GM19395 (cell line): ENCODE measurements at regions not wholly inside any gene's neighbourhood (a gene's known extent, or its start where the extent isn't known, plus 50 kb on each side); places are given as distances from the start of the nearest gene placed in this dataset.
"Not testable (repeated sequence)": the region's sequence is repeated elsewhere in the genome, so short reads cannot be mapped to it uniquely, and the experiment has no call there.

Experiments used
- ATAC-seq: cut with Tn5 transposase; IDR thresholded peaks from one replicate; pipeline ENCODE4 v1.9.1; 2021; ENCODE audit warnings: mild to moderate bottlenecking, moderate library complexity; ENCODE audit not compliant: unreplicated experiment

DNA sequence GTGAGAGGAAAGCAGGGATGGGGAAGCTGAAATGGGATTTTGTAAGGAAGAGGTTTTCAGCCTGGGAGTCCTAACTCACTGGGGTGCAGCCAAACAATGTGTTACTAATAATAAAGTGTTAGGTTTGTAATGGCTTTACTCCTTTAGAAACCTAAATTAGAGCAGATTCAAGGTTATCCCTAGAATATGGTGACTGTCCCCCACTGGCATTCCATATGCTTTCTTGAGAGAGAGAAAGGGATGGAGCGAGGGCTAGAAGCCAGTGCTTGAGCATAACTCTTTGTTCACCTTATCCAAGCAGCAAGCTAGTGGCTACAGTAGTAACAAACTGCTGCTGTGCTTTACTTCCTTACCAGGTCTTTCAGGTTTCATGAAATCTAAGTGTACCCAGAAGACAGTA, 249.1 kb upstream of the PGRMC2 start:
- no peak for ATAC-seq

DNA sequence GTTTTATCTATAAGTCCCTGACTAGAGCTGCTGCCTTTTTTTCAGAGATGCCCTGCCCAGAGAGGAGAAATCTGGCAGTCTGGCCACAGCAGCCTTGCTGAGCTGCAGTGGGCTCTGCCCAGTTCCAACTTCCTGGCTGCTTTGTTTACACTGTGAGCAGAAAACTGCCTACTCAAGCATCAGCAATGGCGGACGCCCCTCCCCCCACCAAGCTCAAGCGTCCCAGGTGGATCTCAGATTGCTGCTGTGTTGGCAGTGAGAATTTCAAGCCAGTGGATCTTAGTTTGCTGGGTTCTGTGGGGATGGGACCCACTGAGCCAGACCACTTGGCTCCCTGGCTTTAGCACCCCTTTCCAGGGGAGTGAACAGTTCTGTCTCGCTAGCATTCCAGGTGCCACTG, 247.9 kb upstream of the PGRMC2 start:
- ATAC-seq, result not testable (repeated sequence)

DNA sequence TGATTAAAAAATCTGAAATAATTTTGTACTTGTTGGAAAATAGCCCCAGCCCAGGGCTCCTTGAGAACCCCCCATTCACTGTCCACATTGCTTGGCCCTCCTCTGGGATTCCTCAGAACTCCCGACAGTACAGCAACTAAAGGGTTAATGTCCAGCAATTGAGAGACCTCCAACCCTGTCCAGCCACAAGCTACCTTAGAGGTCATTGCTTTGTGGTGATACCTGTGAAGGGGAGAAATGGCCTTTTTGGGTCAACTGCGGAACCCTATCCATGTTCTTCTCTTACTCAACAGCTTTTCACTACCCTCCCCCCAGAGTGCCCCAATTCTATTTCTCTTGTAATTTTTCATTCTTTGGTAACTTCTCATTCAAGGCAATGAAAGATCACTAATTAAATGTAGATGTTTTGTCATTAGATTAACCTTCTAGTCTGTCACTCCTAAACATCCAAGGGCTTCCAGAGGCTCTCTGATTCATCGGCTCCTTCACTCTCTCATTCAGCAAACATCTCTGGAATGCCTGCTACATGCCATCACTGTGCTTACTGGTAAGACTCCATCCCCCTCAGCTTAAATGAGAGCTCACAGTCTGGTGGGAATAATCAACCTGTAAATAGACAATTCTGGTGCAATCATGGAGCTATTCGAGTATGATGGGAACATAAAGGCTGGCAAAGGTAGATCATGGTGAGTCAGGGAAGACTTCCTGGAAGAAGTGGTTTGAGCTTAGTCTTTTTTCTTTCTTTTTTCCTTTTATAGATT, 241.4 kb upstream of the PGRMC2 start:
- no peak for ATAC-seq

DNA sequence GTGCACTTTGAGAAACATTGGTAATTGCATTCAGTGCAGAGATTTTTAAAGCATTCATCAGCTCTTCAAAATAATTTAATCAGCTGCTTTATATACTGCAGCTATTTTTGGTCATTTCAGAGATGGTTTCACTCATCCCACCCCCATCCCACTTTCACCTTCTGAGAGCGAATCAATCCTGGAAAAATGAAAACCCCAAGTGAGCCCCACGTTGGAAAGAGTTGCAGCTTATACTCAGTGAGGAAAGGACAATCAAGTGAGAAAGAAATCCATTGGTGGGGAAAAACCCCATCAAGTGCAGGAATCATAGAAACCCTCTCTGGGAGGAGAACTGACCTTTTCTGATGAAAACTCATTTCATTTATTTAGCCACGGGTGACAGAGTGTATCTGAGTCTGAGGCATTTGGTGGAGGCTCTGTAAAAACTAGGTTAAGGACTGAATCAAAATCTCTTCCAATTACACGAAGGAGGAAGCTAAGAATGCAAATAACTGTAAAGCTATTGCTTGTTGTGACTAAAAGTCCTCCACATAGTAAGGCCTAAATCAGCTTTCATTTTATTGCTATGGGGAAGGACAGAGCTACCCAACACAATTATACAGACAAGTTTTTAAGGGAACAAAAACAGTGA, 240.4 kb upstream of the PGRMC2 start:
- ATAC-seq, result no peak

DNA sequence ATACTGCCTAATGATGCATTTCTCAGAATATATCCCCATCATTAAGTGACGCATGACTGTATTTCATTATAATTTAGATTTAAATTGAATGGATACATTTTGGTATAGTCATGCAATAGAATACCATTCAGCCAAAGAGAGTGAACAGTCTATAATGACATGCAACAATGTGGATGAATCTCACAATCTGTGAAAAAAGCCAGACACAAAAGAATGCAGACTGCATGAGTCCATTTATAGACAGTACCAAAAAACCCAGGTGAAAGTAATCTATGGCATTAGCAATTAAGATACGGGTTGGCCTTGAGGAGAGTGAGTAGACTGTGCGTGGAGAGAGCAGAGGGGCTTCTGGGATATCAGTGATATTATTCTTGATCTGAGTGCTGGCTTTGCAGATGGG, 239.7 kb upstream of the PGRMC2 start:
- no peak for ATAC-seq

DNA sequence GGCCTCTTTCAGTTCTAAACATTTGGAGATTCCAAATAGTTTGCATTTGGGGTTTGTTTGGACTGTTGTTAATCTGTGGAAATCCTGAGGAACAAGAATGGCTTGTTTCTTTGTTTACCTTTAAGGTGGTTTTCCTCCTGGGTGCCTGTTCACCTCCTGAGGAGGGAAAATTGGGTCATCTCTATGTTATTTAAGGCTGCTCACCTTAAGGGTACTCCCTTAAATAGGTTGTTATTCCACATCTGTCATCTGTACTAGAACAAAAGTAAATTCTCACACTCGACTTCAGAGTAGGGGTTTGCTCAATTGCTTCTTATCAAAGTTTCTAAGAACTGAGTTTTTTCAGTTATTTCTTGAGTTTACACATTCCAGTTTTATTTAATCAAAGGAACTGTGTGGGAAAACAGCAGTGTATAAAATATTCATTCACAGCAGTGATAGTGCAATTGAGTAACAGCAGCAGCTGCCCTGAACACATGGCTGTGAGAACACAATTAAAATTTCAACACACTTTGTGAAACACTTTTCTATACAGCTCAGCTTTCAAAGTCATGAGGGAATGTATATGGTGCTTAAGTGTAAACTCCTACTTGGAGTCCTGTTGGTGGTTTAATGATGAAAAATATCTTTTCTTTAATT, 238.5 kb upstream of the PGRMC2 start:
- no peak for ATAC-seq

DNA sequence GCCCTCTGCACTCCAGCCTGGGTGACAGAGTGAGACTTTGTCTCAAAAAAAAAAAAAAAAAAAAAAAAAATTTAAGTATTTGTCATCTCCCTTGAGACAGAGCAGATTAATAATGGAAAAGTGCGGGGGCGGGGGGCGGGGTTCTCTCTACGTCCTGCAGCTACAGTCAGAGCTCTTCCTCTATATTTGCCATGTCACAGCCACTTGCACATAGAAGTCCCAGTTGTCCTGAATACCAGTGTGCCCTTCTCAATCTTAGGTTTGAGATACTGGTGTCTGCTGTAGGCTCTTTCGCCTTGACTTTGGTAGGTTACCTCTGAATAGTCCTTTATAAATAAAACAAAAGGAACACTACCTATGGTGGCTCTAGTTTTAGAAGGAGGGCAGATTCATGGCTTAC, 237.8 kb upstream of the PGRMC2 start:
- no peak for ATAC-seq

DNA sequence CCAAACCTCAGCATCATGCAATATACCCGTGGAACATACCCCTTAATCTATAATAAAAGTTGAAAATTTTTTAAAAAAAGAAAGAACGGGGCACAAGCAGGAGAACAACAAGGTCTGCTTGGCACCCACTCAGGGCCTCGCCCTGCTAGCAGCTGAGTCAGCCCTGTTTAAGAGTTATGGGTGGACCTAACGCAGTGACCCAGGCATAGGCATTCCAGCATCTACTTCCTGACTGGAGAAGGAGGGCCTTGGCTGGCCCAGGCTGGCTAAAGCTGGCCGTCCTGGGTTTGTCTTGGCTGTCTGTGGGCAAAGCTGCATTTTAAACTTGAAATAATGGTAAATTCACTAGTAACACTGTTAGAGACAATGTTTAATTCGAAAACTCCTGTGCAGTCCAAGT, 236.7 kb upstream of the PGRMC2 start:
- no peak for ATAC-seq

DNA sequence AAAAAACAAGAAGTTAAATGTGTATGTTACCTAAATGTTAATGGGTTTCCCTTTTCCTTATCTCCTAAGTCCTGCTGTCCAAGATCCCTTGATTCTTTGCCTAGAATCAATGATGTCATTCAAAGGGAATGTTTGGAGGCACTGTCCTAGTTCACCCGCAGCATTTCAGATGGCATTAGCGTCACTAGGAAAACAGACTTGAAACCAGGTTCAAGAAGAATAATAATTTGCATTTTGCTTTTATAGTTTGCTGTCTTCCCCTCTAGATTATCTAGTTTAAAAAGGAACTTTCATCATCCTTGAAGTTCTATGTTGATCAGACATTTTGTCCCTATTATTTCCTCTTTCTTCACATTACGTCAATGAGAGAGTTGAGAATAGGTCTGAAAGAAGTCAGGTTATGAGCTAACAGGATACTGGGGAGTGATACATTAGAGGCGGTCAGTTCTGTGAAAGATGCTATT, 234.1 kb upstream of the PGRMC2 start:
- no peak for ATAC-seq

DNA sequence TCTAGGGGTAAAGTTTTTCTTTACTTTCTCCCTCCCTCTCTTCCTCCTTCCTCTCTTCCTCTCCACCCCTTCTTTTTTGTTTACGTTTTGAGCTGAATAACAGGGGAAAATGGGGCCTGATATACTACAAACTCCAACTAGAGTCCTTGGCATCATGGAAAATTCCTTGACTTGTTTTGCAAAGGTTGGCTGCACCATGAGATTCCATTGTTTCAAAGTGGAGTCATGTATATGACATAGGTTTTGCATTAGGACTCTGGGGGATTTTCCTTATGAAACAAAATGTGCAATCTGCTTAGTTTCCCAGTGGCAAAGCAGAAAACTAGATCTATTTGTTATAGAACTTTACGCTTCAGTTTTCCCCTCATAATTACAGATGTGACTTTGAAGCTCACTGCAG, 233.5 kb upstream of the PGRMC2 start:
- no peak for ATAC-seq

DNA sequence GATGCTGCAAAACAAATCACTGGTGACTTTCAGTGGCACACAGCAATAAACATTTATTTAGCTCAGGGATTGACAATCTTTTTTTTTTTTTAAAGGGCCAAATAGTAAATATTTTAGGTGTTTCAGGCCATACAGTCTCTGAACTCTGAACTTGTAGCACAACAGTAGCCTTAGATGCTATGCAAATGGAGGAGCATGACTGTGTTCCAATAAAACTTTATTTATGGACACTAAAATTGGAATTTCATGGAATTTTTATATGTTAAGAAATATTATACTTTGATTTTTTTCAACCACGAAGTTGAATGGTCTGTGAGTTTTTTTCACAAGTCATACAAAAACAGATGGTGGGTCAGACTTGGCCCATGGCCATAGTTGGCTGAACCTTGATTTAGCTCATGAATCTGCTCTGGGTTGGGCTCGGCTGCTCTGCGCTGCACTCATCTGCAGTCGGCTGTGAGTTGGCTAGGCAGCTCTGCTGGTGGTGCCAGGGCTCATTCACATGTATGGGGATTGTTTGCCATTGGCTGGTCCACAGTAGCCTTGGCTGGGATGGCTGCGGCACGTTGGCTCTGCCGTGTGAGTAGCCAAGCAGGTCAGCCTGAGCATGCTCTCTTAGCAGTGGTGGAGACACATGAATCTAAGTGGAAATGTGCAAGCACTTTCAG, 231.7 kb upstream of the PGRMC2 start:
- ATAC-seq, result no peak

DNA sequence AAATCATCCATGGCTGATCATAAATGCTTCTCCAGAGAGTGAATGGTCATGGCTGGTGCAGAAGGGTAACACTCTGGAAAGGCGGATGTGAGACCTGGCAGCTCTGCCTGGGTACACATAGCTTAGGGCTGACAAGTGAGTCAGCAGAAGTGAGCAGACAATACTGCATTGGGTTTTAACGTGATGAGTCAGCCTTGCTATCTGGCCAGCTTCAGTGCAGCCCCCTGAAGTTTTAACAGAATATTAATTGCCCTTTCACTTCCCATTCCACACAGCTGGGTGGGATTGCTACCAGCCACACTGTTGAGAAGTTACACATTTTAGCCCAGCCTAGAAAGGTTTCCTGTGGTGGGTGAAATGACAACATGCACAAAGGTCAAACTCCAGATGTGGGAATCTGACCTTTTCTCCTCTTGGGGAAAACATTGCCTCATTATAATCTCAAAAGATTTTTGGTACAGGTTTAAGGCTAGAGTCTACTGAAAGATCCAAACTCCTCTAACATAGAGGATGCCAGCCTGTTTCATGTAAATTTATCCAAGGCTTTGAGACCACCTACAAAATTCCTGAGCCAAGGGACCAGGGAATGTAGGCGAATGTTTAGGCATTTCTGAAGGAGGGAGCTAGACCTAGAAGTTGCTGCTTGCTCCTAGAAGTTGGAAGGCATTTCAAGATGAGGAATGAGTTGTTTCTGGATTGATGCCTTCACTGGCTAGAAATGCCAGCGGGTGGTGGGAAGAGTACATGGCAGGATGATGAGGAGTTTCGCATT, 230.3 kb upstream of the PGRMC2 start:
- ATAC-seq, result peak; percentile 98

DNA sequence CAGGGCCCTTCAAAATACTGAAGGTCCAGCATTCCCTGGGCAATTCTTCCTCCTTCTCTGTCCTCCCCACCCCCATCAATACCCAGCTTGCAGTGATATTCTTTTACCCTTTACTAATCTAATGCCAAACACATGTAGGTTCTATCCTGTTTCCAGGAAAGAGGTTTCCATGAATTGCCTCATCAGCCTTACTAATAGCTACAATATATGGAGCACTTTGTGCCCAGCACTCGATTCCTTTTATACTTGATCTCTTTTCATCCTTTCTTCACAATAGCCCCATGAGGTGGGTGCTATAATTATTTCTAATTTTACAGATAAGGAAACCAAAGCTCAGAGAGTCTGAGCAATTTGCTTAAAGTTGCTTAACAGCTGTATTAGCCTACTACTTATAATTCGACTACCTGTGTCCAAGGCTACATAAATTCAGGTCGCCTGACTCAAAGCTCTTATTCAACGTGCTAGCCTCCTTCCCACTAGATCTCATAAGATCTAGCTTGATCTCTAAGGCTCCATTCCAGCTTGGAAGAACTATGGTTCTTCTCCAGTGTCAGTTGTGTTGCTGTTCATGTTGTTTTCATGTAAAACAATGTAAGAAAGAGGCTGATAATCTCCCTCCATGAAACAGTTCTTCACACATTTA, 229.6 kb upstream of the PGRMC2 start:
- peak; percentile 7 for ATAC-seq

DNA sequence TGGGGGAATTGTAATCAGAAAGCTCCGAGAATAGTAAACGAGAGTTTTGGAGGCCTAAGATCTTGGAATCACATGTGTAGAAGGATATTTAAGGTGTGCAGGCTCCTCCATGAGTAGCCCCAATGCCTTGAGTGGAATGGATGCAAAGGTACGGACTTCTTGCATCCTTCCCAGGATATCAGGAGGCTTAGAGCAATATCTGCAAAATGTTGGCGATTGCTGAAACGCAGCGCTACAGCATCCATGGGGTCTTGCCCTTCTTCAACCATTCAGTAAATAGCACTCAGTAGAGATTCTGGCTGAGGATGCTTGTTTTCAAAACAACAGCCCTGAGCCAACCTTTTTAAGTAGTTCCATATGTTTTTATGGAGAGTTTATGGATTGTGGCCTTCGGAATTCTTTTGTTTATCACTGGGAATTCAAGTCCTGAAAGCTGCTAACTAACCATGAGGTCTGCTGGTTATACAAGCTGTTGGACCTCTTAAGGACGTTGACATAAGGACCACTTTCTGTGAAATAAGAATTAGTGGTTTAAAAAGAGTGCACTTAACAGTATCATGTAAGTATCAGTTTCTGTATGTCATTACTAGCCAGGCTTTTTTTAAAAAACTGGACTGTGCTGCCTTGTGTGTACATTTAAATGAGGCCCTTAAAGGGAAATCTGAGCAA, 228.8 kb upstream of the PGRMC2 start:
- ATAC-seq, result peak; percentile 58

DNA sequence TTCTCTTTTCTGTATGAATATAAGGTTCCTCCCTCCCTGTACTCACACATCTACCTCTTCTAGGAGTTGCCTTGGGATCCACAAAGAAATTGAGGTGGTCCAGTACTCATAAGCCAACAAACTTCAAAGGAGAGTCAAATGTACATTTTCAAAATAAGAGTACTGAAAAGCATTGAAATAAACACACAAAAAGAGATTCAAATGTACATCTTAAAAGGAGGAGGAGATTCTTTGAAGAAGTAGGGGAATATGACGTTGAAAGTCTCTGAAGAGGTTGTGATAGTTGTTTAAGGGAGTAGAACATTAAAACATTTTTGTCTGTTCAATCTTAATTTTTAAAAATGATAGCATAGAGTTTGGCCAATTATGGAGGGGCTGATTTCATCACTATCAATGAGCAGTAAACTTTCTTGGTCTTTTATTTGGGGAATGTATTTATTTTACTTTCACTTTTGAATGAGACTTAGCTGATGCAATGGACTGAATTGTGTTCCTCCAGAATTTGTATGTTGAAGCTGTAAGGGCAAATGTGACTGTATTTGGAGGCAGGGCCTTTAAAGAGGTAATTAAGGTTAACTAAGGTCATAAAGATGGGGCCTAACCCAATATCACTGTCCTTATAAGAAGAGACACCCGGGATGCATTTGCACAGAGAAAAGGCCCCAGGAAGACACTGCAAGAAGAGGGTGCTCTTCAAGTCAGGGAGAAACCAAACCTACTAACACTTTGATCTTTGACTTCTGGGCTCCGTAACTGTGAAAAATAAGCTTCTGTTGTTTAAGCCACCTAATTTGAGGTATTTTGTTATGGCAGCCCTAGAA, 226.3 kb upstream of the PGRMC2 start:
- no peak for ATAC-seq

DNA sequence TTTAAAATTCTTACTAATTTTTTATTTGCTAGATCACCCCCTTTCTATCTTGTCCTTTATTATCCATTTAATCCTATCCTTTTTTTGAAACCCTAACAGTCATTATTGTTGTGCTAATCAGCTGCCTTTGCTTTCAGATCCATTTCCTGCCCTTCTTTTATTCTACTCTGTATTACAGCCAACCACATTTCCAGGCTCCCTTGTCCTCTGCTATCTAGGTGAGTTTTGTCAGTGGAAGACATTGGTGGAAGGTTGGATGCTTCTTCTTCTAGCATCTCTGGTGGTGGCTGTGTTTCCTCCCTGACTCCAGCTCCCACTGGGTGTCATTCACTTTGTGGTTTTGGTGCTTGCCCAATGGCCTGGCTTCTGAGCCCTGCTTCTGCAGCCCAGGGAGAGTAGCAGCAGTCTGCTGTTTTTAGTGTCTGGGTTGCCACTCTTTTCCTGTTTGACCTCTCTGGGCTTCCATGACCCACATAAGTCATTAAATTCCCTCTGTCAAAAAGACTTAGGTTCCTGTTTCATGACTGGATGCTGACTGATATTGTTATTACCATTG, 225.2 kb upstream of the PGRMC2 start:
- ATAC-seq, result no peak

DNA sequence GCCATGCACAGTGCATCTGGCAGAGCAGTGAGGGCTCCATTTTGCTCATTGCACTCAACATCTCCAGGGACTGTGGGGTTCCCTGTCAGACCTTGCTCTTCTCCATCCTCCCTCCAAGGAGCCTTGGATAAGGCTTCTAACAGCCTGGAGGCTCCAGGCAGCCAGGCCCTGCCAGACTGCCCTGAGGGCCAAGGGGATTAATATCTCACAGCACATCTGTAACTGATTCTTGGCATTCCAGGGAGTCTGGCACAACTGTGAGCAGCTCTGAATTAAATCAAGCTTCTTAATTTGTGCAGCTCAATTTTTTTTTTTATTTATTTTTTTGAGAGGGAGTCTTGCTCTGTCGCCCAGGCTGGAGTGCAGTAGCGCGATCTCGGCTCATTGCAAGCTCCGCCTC, 224.5 kb upstream of the PGRMC2 start:
- no peak for ATAC-seq

DNA sequence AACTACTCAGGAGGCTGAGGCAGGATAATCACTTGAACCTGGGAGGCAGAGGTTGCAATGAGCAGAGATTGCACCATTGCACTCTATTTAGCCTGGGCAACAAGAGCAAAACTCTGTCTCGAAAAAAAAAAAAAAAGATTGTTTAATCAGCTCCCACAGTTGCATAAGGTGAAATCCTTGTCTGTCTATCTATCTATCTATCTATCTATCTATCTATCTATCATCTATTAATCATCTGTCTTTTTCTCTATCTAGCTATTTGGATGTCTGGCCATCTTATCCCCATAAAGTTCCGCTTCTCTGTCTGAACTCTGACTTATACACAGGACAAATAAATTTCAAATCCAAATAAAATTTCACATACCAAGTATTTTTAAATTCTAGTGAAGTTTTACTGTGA, 223.2 kb upstream of the PGRMC2 start:
- no peak for ATAC-seq
